GM12878 (cell line): ENCODE measurements at regions not wholly inside any gene's neighbourhood (a gene's known extent, or its start where the extent isn't known, plus 50 kb on each side); places are given as distances from the start of the nearest gene placed in this dataset.

Source experiments
- CBX5 ChIP-seq: sonication (generic); IDR thresholded peaks from 2 replicates; pipeline ENCODE4 v1.6.1; 2016; ENCODE audit warnings: low read depth, moderate library complexity, mild to moderate bottlenecking, inconsistent platforms
- IRF5 ChIP-seq: fragments of 450-650 bp; IDR thresholded peaks from 2 replicates; pipeline ENCODE4 v1.6.1; 2017; ENCODE audit warnings: borderline replicate concordance
- ZBTB40 ChIP-seq: fragments of 450-650 bp; IDR thresholded peaks from 2 replicates; pipeline ENCODE4 v1.6.1; 2016; ENCODE audit warnings: mild to moderate bottlenecking, moderate library complexity, borderline replicate concordance
- ZSCAN29 ChIP-seq: fragments of 450-650 bp; IDR thresholded peaks from 2 replicates; pipeline ENCODE4 v1.6.1; 2017; ENCODE audit warnings: mild to moderate bottlenecking, moderate library complexity
- TF ChIP-seq, protein P1 (sequence below): fragments of 450-650 bp; formaldehyde crosslinking; IDR thresholded peaks from 2 replicates; pipeline ENCODE4 v1.4.0; 2022; ENCODE audit warnings: mild to moderate bottlenecking, moderate library complexity
- TF ChIP-seq, protein P2 (sequence below): fragments of 450-650 bp; IDR thresholded peaks from 2 replicates; pipeline ENCODE4 v1.6.1; 2017; ENCODE audit warnings: mild to moderate bottlenecking, moderate library complexity
- TF ChIP-seq, protein P3 (sequence below): fragments of 450-650 bp; IDR thresholded peaks from 2 replicates; pipeline ENCODE4 v1.6.1; 2017; ENCODE audit warnings: mild to moderate bottlenecking, moderate library complexity

DNA sequence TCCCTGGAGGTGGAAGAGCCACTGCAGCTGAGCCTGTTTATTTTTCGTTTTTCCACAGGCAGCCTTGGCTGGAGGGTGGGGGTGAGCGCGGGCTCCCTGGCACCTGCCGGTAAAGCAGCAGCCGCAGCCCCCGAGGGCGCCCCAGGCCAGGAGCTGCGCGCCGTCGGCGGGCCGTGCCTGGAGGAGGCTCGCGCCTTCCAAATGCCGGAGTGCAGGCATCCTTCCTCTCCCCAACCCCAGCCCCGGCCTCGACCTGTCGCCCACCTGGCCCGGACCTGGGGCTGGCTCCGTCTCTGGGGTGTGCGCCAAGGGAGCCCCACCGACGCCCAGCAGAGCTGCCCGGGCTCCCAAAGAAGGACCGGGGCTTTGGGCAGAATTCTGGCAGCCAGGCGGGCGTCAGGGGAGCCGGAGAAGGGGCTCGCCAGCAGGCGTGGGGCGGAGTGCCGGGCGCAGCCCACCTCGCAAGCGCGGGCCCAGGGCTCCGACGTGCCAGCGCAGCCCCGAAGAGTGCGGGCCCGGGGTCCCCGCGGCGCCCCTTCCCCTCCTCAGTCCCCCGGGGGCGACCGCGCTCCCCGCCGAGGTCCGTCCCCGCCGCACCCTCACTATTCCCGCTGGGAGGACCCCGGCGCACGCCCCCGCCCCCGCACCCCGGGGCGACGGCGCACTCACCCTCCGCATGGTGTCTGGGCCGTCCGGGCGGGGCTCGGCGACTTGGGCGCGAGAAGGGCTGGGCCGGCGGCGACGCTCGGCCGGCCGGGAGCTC is 130.3 kb downstream of the NDUFA12 start (continued):
- TF ChIP-seq, protein P1, sequence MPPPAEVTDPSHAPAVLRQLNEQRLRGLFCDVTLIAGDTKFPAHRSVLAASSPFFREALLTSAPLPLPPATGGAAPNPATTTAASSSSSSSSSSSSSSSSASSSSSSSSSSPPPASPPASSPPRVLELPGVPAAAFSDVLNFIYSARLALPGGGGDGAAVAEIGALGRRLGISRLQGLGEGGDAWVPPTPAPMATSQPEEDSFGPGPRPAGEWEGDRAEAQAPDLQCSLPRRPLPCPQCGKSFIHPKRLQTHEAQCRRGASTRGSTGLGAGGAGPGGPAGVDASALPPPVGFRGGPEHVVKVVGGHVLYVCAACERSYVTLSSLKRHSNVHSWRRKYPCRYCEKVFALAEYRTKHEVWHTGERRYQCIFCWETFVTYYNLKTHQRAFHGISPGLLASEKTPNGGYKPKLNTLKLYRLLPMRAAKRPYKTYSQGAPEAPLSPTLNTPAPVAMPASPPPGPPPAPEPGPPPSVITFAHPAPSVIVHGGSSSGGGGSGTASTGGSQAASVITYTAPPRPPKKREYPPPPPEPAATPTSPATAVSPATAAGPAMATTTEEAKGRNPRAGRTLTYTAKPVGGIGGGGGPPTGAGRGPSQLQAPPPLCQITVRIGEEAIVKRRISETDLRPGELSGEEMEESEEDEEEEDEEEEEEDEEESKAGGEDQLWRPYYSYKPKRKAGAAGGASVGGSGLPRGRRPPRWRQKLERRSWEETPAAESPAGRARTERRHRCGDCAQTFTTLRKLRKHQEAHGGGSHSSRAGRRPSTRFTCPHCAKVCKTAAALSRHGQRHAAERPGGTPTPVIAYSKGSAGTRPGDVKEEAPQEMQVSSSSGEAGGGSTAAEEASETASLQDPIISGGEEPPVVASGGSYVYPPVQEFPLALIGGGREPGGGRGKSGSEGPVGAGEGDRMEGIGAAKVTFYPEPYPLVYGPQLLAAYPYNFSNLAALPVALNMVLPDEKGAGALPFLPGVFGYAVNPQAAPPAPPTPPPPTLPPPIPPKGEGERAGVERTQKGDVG (CRISPR knock-in tag): no peak
- TF ChIP-seq ZSCAN29 (0 out of 2 replicates have a peak, but pooled peaks have one; percentile 53), IRF5 (no peak), ZBTB40 (no peak), CBX5 (peak; percentile 45; the same call in 1 of the 2 replicates)
- TF ChIP-seq, protein P2, sequence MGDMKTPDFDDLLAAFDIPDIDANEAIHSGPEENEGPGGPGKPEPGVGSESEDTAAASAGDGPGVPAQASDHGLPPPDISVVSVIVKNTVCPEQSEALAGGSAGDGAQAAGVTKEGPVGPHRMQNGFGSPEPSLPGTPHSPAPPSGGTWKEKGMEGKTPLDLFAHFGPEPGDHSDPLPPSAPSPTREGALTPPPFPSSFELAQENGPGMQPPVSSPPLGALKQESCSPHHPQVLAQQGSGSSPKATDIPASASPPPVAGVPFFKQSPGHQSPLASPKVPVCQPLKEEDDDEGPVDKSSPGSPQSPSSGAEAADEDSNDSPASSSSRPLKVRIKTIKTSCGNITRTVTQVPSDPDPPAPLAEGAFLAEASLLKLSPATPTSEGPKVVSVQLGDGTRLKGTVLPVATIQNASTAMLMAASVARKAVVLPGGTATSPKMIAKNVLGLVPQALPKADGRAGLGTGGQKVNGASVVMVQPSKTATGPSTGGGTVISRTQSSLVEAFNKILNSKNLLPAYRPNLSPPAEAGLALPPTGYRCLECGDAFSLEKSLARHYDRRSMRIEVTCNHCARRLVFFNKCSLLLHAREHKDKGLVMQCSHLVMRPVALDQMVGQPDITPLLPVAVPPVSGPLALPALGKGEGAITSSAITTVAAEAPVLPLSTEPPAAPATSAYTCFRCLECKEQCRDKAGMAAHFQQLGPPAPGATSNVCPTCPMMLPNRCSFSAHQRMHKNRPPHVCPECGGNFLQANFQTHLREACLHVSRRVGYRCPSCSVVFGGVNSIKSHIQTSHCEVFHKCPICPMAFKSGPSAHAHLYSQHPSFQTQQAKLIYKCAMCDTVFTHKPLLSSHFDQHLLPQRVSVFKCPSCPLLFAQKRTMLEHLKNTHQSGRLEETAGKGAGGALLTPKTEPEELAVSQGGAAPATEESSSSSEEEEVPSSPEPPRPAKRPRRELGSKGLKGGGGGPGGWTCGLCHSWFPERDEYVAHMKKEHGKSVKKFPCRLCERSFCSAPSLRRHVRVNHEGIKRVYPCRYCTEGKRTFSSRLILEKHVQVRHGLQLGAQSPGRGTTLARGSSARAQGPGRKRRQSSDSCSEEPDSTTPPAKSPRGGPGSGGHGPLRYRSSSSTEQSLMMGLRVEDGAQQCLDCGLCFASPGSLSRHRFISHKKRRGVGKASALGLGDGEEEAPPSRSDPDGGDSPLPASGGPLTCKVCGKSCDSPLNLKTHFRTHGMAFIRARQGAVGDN: peak; percentile 73
- TF ChIP-seq, protein P3, sequence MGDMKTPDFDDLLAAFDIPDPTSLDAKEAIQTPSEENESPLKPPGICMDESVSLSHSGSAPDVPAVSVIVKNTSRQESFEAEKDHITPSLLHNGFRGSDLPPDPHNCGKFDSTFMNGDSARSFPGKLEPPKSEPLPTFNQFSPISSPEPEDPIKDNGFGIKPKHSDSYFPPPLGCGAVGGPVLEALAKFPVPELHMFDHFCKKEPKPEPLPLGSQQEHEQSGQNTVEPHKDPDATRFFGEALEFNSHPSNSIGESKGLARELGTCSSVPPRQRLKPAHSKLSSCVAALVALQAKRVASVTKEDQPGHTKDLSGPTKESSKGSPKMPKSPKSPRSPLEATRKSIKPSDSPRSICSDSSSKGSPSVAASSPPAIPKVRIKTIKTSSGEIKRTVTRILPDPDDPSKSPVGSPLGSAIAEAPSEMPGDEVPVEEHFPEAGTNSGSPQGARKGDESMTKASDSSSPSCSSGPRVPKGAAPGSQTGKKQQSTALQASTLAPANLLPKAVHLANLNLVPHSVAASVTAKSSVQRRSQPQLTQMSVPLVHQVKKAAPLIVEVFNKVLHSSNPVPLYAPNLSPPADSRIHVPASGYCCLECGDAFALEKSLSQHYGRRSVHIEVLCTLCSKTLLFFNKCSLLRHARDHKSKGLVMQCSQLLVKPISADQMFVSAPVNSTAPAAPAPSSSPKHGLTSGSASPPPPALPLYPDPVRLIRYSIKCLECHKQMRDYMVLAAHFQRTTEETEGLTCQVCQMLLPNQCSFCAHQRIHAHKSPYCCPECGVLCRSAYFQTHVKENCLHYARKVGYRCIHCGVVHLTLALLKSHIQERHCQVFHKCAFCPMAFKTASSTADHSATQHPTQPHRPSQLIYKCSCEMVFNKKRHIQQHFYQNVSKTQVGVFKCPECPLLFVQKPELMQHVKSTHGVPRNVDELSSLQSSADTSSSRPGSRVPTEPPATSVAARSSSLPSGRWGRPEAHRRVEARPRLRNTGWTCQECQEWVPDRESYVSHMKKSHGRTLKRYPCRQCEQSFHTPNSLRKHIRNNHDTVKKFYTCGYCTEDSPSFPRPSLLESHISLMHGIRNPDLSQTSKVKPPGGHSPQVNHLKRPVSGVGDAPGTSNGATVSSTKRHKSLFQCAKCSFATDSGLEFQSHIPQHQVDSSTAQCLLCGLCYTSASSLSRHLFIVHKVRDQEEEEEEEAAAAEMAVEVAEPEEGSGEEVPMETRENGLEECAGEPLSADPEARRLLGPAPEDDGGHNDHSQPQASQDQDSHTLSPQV: no peak
